Stimulated activated CD4-positive, alpha-beta T cell treated with anti-CD3 and anti-CD28 coated beads, Interleukin-4, amount 100 ng/mL, for 24 hours (primary cell): ENCODE measurements at regions not wholly inside any gene's neighbourhood (a gene's known extent, or its start where the extent isn't known, plus 50 kb on each side); places are given as distances from the start of the nearest gene placed in this dataset.
"Not testable (repeated sequence)": the region's sequence is repeated elsewhere in the genome, so short reads cannot be mapped to it uniquely, and the experiment has no call there.

ENCODE experiments used
- DNase-seq: peaks from one replicate; pipeline ENCODE4 v3.0.0-alpha.2; 2020

DNA sequence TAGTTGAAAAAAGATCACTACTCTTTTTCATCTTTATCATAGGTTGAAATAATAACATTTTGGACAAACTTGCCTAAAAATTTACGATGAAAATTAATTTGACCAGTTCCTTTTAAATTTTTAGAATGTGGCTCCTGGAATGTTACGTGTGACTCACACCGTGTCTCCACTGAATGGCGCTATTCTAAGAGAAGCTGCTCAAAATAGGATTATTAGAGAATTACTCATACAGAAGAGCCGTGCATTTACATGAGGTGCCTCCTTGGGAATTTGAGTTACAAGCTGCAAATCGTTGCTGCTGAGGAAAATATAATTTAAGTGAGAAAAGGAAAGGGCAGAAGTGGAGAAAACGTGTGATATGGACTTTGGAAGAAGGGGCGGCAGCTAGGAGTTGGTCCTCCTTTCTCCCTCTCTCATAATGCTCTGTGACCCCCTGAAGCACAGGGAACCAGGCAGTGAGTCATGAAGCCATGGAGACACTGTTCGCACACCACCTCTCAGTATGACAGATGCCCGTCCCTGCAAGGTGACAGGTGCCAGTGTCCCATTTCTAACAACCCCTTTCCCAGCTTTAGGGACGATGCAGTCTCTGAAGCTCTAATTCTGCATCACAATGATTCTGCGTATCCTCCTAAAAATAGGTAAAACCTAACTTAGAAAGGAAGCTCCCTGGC lies 323.2 kb upstream of the COBL start:
- DNase-seq, result no peak

DNA sequence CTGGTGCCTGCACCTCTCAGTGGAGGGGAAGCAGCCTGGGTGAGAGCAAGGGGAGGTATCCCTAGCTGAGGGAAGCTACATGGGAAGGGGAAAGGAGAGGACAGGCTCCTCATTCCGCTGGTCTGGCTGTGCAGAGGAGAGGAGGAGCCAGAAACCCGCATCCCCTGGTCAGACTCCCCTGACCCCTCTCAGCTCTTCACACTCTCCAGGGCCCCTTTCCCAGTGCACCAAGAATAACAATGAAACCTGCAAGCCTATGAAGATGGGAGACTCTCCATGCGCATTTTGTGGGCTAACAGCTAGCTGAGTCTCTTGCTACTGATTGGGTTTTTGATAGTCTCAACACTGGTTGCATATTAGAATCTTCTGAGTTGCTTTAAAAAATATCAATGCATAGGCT lies 319.9 kb upstream of the COBL start:
- DNase-seq, result no peak

DNA sequence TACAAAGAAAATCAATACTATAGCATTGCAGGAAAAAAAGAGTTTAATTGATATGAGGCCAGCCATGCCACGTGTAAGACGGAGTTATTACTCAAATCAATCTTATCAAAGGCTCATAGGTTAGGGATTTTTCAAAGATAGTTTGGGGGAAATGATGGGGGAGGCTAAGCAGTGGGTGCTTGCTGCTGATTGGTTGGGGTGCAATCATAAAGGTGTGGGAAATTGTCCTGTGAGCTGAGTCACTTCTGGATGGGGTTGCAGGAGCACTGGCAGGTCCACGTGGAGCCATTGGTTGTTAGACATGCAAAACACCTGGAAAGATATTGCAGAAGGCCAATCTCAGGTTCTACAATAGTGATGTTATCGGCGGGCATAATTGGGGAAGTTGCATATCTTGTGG lies 319.2 kb upstream of the COBL start:
- DNase-seq, result no peak

DNA sequence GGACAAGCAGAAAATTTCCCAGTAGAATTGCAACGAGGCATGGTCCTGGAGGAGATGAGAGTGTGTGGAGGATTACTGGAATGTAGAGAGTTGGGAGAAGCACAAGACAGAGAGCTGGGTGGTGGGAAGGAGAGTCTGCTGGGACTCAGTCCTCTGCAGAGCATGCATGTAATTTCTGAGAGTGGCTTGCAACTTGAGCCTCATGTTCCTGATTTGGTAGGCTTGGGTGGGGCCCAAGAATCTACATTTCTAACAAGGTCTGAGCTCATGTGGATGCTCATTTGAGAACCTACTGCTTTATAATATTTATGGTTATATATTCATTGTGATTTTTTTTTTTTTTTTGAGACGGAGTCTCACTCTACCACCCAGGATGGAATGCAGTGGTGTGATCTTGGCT lies 317.9 kb upstream of the COBL start:
- DNase-seq, result no peak

DNA sequence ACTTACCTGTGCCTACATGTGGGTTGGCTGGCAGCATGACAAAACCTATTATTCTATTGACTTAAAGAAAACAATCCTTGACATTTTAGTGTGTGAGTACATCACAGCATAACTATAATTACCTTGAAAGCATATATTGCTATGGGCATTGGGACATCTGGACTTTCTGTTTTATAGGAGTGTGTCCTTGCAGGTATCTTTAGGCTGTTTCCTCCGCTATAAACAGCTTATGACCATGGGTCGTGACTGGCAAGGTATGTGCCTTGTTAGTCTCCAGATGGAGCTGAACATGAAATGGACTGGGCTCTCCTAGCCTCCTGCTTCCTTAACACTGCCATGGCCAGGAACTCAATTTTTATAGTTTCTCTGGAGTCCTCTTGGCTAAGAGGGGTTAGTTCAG lies 317.4 kb upstream of the COBL start:
- no peak for DNase-seq

DNA sequence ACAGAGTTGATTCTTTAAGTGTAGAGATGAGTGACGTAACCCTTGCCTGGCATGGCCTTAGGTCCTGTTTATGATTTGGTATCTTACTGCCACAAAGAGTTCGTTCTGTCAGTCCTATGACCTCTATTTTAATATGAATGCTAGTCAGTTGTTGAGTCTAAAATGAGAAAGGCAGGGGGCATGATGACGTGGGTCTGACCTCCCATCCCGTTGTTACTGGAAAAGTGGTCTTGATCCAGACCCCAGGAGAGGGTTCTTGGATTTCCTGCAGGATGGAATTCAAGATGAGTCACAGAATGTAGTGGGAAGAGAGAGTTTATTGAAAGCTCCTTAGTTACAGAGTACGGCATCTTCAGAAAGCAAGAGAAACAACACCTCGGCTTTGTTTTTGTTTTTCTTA lies 317.0 kb upstream of the COBL start:
- no peak for DNase-seq

DNA sequence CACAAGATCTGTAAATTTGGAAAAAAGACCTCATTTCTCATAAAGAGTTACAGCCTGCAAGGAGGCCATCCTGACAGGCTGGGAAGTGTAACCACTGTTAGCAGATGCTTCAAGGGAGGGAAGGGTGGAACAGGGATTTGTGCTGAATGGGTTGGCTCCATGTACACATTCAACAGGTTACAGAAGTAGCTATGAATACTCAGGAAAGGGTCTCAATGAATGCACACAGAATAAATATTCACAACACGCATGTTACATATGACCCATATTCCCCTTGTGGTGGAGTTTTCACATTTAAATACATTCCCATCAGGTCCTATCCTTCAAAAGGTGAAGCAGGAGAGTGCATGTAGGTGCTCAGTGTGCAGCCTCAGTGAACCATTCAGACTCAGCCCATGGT lies 316.4 kb upstream of the COBL start:
- no peak for DNase-seq

DNA sequence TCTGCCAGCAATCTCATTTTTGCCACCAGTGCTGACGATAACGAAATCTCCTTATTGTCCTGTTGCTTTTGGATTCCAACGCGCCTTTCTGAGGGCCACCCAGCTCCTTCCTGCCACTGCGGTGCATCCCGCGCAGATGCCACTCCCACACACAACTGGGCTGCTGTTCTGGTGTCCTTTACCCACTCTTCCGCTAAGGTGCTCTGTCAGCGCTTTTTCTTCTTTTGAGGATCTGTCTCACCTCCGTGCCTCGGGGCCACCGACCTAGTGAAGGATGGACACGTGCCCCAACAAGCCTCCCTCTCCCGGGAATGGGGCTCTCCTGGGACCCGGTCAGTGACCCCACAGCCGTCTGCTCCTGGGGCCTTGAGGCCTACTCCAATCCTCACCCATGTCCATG lies 314.3 kb upstream of the COBL start:
- no peak for DNase-seq

DNA sequence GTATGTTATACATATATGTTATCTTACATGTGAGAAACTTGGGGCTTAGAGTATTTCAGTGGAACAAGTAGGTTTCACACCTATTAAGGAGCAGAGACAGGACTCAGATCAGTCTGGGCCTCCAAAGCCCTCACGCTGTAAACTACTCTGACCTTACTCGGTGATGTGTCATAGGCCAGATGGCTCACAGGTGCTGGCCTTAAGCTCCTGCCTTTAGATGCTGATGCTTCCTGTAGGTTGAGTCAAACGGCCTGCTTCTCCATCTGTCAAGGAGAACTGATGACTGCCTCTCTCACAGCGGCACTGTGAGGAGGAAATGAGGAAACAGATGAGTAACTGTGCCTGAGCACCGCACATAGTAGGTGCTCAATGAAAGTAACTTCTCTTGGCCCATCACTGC lies 312.6 kb upstream of the COBL start:
- no peak for DNase-seq

DNA sequence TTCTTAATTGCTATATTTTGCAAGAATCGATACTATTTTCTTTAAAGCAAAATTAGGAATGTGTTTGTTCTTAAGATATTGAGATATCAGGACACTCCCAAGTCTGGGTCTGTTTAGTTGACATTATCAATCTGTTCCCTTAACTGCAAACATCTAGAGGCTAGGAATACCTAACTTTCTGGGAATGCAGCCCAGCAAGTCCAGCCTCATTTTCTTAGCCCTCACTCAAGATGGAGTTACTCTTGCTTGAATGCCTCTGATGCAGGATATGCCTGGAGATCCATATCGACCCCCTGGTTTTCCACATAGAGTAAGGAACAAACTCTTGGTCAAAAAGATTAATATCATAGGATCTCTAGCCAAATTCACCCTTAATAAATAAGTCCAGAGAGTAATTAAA lies 305.3 kb upstream of the COBL start:
- no peak for DNase-seq

DNA sequence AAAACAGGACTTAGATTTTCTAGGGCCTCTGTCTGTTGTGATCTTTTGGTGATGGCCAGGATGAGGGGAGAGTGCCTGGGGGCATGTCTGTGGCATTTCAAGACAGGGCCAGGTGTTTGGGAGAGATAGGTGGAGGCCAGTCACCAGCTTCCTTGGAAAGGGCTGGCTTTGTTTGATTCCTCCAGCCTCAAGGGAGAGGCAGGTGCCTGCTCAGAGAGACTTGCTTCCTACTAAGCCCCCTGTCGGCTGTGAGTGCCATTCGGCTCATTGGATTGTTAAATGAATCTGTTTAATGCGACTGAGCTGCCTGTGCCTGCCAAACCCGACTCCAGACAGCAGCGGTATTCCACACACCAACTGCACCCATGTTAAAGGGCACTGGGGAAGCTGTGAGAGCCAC lies 304.1 kb upstream of the COBL start:
- no peak for DNase-seq

DNA sequence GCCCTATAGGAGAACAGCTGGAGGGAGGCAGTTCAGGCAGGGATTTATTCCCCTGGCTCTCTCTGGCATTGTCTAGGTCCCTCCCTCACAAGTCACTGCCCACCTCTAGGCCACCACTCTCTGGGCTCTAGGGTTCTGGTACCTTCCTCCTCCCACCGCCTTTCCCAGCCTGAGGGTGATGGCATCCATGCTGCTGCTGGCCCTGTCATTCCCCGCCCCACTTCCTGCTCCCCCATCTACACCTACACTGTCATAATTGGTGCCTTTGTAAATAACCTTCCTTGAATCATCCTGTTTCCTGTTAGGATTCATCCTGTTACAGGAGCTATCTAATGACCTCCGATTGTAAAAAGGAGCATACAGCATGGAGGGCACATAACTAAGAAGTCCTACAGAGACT lies 303.3 kb upstream of the COBL start:
- no peak for DNase-seq

DNA sequence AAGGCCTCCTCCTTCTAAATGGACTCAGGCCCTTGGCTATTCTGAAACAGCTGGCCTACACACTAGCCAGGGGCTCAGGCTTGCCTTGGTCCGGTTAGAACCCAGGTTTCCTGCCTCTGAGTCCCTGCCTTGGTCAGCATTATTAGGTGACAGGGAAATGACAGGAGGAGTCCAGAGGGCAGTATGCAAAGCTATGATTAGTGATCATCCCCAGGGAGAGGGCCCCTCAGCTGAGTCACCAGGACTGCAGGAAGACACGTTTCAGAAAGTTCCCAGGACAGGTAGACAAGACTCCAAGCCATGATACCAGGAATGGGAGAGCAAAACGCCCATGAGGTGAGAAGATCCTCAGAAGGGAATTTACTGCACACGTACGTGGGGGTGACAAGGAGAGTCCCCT lies 301.1 kb upstream of the COBL start:
- DNase-seq, result no peak

DNA sequence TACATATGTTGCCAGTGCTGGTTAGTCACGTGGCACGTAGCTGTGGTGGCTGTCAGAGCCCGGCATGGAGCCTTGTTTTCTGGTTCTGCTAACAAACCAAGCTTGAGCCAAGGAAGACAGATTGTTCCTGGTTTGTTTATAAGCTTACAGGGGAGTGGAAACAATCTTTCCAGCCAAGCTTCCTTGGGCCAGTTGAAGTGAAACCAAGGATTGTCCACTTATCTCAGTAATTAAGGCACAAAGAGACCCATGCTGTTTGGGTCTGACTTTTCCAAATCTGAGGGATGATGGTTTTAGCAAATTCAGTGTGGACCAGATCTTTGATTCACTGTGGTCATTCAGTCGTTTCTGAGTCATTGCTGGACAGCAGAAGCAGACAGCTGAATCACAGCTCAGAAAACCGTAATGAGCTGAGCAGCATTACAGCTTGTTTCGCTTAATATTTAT lies 297.3 kb upstream of the COBL start:
- no peak for DNase-seq

DNA sequence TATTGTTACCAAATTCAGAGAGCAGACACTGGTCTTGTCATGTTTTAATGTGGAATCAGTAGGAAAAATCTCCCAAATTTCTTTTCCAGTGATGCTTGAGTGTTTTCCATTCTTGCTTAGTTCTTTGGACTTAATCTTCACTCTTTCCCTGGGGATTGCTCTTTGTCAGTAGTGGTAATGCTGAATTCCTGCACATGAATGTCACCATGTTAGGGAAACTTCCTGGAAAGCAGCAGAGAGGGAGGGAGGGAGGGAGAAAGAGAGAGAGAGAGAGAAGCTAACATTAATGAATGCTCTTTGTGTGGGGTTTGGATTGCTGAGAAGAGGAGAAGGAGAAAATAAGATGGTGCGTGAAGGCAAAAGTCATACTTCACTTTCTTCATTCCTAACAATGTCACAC lies 295.3 kb upstream of the COBL start:
- DNase-seq, result no peak

DNA sequence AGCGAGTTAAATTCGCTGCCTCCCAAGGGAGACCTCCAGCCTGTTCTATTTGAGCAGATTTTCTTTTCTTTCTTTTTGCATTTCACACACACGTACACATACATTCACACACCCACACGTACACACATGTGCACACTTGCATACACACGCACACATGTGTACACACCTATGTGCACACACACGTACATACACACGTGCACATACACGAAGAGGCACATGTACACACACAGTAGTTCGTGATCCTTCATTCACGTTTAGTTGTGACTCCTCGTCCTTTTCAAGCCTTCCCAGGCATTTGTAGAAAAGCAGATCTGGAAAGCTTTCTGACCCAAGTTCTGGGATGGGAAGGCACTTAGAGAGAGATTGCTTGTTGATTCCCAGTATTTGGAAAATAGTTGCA lies 290.8 kb upstream of the COBL start:
- no peak for DNase-seq

DNA sequence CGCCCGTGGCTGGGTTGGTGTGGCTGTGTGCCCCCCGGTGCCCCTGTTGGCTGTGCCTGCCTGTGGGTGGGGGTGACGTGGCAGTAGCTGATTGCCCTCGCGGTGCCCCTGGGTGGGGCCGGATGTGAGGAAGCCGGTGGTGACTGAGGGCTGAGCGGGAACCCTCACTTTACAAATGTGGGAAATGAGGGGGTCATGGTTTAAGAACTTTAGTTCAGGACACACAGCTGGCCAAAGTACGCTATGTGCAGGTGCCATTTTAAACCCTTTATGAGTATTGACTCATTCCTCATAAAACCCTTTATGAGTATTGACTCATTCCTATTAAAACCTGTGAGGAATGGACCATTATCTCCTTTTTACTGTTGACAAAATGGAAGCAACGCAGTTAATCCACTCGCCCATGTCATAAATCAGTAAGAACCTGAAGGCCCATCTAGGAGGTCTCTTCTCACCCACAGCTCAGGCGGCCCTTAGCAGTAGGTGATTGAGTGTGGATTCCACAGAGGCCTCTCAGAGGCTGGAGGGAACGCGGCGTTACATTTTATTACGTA lies 290.1 kb upstream of the COBL start:
- no peak for DNase-seq

DNA sequence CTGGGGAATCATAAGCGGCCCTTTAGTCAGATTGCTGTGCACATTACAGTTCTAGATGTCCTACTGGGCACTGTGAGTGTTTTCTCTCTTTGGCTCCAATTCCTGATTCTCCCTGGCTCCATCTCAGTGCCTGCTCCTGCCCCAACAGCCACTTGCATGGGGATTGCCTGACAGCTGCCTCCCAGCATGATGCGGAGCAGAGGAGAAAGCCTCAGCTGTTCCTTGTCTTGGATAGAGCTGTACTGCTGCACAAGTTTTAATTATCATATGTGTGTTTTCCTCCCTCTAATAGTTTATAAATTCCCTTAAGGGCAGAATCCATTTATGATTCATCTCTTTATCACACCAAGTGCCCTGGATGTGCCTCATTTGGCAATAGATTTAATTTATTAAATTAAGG lies 285.8 kb upstream of the COBL start:
- DNase-seq, result no peak

DNA sequence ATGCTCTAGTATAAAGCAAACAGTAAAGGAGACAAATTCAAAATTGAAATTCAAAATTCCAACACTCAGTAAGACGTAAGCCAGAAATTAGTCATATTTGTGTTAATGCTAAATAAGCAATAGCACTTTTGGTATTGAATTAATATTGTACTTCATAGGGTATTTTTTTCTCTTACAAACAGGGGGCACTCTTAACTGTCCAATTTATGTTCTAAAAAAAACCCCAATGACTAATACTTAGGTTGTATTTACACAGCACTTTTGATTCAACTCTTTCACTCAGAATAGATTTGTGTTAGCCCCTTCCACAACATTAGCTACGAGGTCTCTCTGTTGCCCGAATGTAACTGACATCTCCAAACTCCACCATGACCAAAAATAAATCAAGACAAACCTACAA lies 284.9 kb upstream of the COBL start:
- DNase-seq, result no peak

DNA sequence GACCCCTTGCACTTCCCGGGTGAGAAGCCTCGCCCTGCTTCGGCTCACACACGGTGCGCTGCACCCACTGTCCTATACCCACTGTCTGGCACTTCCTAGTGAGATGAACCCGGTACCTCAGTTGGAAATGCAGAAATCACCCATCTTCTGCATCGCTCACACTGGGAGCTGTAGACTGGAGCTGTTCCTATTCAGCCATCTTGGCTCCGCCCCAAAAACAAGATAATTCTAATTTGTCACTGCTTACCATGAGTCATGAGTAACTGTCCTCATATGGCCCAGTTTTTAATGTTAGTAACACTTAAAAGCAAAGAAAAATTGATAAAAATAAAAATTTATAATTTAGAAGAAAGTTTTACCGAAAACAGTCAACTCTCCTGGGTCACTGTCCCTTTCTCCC lies 283.3 kb upstream of the COBL start:
- not testable (repeated sequence) for DNase-seq

DNA sequence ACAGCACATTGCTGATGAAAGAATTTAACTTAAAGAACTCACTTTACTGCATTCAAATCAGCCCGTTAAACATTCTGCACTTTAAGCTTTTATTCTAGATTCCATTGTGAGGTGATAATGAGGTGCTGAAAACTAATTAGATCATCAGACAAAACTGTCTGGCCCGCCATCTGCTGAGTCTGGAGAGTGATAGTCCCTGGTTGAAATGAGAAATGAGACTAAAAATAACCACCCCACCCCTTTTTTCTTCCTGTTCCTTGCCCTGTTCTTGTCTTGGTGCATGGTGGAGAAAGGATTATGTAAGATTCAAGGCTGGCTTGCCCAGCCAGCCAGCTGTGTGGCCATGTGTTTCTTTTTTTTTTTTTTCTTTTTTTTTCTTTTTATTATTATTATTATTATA lies 277.0 kb upstream of the COBL start:
- DNase-seq, result no peak

DNA sequence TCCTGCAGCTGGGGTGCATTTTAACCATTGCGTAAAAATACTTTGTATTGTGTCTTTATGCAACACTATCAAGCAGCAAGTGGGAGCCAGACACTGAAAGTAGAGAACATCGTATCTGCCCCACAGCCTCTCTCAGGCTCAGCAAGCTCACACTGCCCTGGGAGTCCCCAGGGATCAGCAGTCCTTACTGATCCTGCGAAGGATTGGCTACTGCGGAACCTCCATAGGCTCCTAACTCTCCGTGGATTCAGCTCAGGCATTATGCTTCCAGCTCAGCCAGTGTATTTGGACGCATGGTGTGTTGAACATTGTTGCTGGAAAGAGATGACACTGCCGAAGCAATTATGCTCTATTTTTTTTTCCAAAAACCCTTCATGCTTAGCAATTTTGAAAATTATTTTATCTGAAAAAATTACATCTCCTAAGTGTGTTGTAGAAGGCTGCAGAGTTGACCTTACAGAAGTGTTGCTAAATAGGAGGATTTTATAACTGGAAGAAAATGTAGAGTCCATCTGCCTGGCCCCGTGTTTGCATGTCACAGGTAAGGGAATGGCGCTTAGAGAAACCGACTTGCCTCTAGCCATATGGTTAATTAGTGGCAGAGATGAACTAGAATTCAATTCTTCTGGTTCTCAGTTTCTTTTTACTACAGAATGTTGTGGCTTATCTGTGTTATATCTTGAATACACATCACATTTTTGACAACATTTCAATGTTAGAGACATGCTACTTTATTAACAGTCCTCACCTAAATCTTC lies 276.4 kb upstream of the COBL start:
- no peak for DNase-seq

DNA sequence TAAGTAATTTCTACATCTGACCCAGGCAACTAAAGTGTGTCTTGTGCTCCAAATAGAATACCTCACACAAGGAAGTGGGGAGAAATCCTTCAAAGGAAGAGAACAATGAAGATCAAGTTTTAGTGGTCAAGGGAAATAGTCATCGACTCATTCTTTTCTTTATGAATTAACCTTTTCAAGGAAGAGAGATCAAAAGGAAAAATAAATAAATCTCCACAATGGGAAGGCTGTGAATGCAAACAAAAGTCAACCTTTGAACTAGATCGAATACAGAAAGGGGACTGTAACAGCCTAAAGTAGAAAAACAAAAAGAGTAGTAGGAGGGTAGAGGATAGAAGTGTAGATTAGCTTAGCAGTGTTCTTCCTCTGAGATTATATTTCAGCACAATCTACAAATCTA lies 274.6 kb upstream of the COBL start:
- no peak for DNase-seq

DNA sequence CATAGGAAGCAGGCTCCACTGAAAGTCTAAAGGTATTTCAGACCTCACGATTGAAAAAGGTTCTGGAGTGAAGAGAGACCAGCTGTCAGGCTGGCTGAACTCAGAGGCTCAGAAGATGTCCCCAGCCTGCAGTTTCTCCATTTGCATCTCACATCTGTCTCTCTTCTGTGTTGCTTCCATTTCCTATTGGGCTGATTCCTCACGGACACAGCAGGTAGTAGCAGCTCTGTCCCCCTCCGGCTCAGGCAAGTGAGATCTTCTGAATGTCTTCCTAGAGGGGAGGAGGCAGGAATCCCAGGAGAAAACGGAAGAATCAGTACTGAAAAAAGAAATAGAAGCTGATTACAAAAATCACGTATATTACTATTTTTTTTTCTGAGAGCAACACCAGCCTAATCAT lies 274.1 kb upstream of the COBL start:
- no peak for DNase-seq

DNA sequence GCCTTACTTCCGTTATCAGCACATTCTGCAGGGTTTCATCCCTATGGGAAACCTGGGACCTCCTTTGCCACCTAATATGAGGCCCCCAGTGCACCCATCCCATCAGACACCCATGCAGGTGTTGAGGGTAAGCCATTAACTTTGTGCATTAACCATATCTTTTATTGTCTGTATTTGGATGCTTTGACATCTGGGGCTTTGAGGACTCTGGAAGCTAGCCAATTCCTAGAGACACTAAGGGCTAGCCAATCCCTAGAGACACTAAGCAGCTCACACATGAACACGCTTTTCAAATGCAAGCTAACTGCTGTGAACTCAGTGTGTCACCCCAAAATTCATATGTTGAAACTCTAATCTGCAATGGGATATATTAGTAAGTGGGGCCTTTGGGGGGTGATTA lies 272.5 kb upstream of the COBL start:
- no peak for DNase-seq
